ENCODE measurements at regions not wholly inside any gene's neighbourhood (a gene's known extent, or its start where the extent isn't known, plus 50 kb on each side); places are given as distances from the start of the nearest gene placed in this dataset.

- TF ChIP-seq CTCF (IDR thresholded peaks at IDR 0.05) = no peak
- TF ChIP-seq EZH2 (IDR thresholded peaks at IDR 0.05; ENCODE audit: borderline replicate concordance, insufficient read depth, low read depth, low read length, poor library complexity, severe bottlenecking) = no peak
- Histone ChIP-seq H3K27ac (ENCODE audit: low read length in 2 of 2) (no peak overlapping the region), H3K79me2 (ENCODE audit: control insufficient read depth, insufficient read depth, low read length) (no peaks in the 10 kb centered on the region), H2AFZ (ENCODE audit: insufficient read depth, low read depth, low read length, poor library complexity, severe bottlenecking) (no peak overlapping the region), H4K20me1 (ENCODE audit: control insufficient read depth, insufficient read depth, low read length, poor library complexity, severe bottlenecking) (no peaks in the 10 kb centered on the region), H3K4me3 (ENCODE audit: control extremely low read depth in 1 of 5, extremely low read depth in 1 of 5, insufficient read depth in 1 of 5, low read depth in 2 of 5, low read length in 4 of 5) (no peak overlapping the region), H3K4me1 (ENCODE audit: control insufficient read depth in 2 of 2, insufficient read depth in 2 of 2, low read length in 2 of 2) (peaks cover 21 to 32% of the 10 kb centered on the region in 2 donors), H3K27me3 (replicated peaks in 1 of 4; ENCODE audit: control extremely low read depth in 1 of 4, control insufficient read depth in 3 of 4, insufficient read depth in 4 of 4, low read length in 3 of 4) (peaks cover 0 to 22% (median 11%) of the 10 kb centered on the region in 4 experiments), H3K9me3 (ENCODE audit: control extremely low read depth in 1 of 3, control insufficient read depth in 2 of 3, insufficient read depth in 1 of 3, low read length in 2 of 3) (peaks cover 0 to 20% (median 2%) of the 10 kb centered on the region in 3 donors), H3K4me2 (replicated peaks; ENCODE audit: low read depth, low read length, poor library complexity, severe bottlenecking) (no peak overlapping the region), H3K9ac (ENCODE audit: low read length) (no peak overlapping the region), H3K36me3 (replicated peaks in 1 of 2; ENCODE audit: control extremely low read depth in 1 of 2, control insufficient read depth in 1 of 2, extremely low read depth in 1 of 2, insufficient read depth in 2 of 2, low read length in 1 of 2) (no peaks in the 10 kb centered on the region)
- Mint-ChIP-seq H3K4me1 (peaks cover 29% of the 10 kb centered on the region), H3K9me3 (ENCODE audit: insufficient read depth) (no peaks in the 10 kb centered on the region), H3K4me3 (peak overlapping the region; percentile 29), H3K27me3 (peaks cover 13% of the 10 kb centered on the region), H3K27ac (no peak overlapping the region)
- ChIA-PET CTCF (interaction anchor here (1.7 kb wide), 1 partner anchor 11 kb away, joined by 4 read pairs; no protein-coding TSS in a partner anchor), POLR2A (no interaction called here)
- no peak for ATAC-seq (ENCODE audit: low read depth)
- no peak for DNase-seq
- intact Hi-C loops (cut with micrococcal nuclease) = no loop called here
- WGBS (ENCODE audit: insufficient coverage) = 60% methylated on average over 17 of the region's 19 CpGs
Measured at GRCh38 chr22:49668402-49668801, 159.3 kb downstream of the BRD1 start.

GRCh38 chr22:49667236-49667635 lies 160.4 kb downstream of the BRD1 start:
- ChIA-PET CTCF (no interaction called here), POLR2A (no interaction called here)
- H3K79me2 ChIP-seq (ENCODE audit: control insufficient read depth, insufficient read depth, low read length) = no peaks in the 10 kb centered on the region
- Mint-ChIP-seq H3K4me3 (peak overlapping the region; percentile 74), H3K4me1 (peaks cover 29% of the 10 kb centered on the region), H3K27ac (peak overlapping the region; percentile 65), H3K9me3 (ENCODE audit: insufficient read depth) (no peaks in the 10 kb centered on the region), H3K27me3 (peaks cover 13% of the 10 kb centered on the region)
- no peaks in the 10 kb centered on the region for H4K20me1 ChIP-seq (ENCODE audit: control insufficient read depth, insufficient read depth, low read length, poor library complexity, severe bottlenecking)
- peak overlapping the region; percentile 62 for H3K4me2 ChIP-seq (replicated peaks; ENCODE audit: low read depth, low read length, poor library complexity, severe bottlenecking)
- peaks cover 21 to 32% of the 10 kb centered on the region in 2 donors for H3K4me1 ChIP-seq (ENCODE audit: control insufficient read depth in 2 of 2, insufficient read depth in 2 of 2, low read length in 2 of 2)
- peak overlapping the region; percentile 5 for H2AFZ ChIP-seq (ENCODE audit: insufficient read depth, low read depth, low read length, poor library complexity, severe bottlenecking)
- H3K36me3 ChIP-seq (replicated peaks in 1 of 2; ENCODE audit: control extremely low read depth in 1 of 2, control insufficient read depth in 1 of 2, extremely low read depth in 1 of 2, insufficient read depth in 2 of 2, low read length in 1 of 2) = no peaks in the 10 kb centered on the region
- no peak overlapping the region for H3K4me3 ChIP-seq (ENCODE audit: control extremely low read depth in 1 of 5, extremely low read depth in 1 of 5, insufficient read depth in 1 of 5, low read depth in 2 of 5, low read length in 4 of 5)
- peaks cover 0 to 19% (median 11%) of the 10 kb centered on the region in 4 experiments for H3K27me3 ChIP-seq (replicated peaks in 1 of 4; ENCODE audit: control extremely low read depth in 1 of 4, control insufficient read depth in 3 of 4, insufficient read depth in 4 of 4, low read length in 3 of 4)
- TF ChIP-seq EZH2 (IDR thresholded peaks at IDR 0.05; ENCODE audit: borderline replicate concordance, insufficient read depth, low read depth, low read length, poor library complexity, severe bottlenecking) (no peak), CTCF (IDR thresholded peaks at IDR 0.05) (no peak)
- H3K9ac ChIP-seq (ENCODE audit: low read length) = no peak overlapping the region
- peak overlapping the region in 1 of 2 donors; percentile 46 for H3K27ac ChIP-seq (ENCODE audit: low read length in 2 of 2)
- intact Hi-C loops (cut with micrococcal nuclease) = no loop called here
- H3K9me3 ChIP-seq (ENCODE audit: control extremely low read depth in 1 of 3, control insufficient read depth in 2 of 3, insufficient read depth in 1 of 3, low read length in 2 of 3) = peaks cover 0 to 20% (median 2%) of the 10 kb centered on the region in 3 donors
- ATAC-seq (ENCODE audit: low read depth) (no peak), DNase-seq (peak; percentile 46)
- 9% methylated on average over 6 of the region's 13 CpGs for WGBS (ENCODE audit: insufficient coverage)
